Endothelial cell of umbilical vein (primary cell): ENCODE measurements at regions not wholly inside any gene's neighbourhood (a gene's known extent, or its start where the extent isn't known, plus 50 kb on each side); places are given as distances from the start of the nearest gene placed in this dataset.
"Not testable (repeated sequence)": the region's sequence is repeated elsewhere in the genome, so short reads cannot be mapped to it uniquely, and the experiment has no call there.

Experiments
- BruUV-seq: library from RNA; stranded (reverse); fragments of 400-500 nt; replicated peaks from 2 replicates; lab custom pipeline; 2021; lab: Mats Ljungman, UMichigan
- CTCF ChIA-PET: fragments of 300-600, 350-600 bp; sonication (Branson Sonifier 250); formaldehyde crosslinking; loops from one replicate; lab custom pipeline; 2021; ENCODE audit warnings: antibody characterized with exemption, inconsistent platforms; lab: Charles Lee
- POLR2A ChIA-PET: fragments of 300-600, 350-600 bp; sonication (Branson Sonifier 250); formaldehyde crosslinking; loops from one replicate; lab custom pipeline; 2021; ENCODE audit warnings: antibody characterized with exemption, inconsistent platforms; lab: Charles Lee
- DNase-seq: peaks from one replicate; pipeline ENCODE4 v3.0.0-alpha.2; 2011; ENCODE audit warnings: low read depth, low spot score
- FAIRE-seq: peaks from 2 replicates; lab custom pipeline; 2011; peaks lifted over from hg19 to GRCh38; lab: Jason Lieb, UNC
- H2AFZ ChIP-seq: 2 replicates; pipeline ENCODE4 v1.6.0; 2012; ENCODE audit warnings: low read depth, low read length, control low read depth, inconsistent platforms
- H3K27ac ChIP-seq: 2 replicates; pipeline ENCODE4 v1.5.1; 2011; ENCODE audit warnings: low read depth, mild to moderate bottlenecking, control low read depth, low read length, moderate library complexity; ENCODE audit not compliant: insufficient read depth
- H3K27me3 ChIP-seq, 2 experiments: 2 replicates each; pipeline versions ENCODE4 v1.6.0 to v1.6.1; 2011; ENCODE audit warnings: low read length in 2 of 2, mixed read lengths in 1 of 2; ENCODE audit not compliant: control insufficient read depth in 2 of 2, insufficient read depth in 2 of 2
- H3K36me3 ChIP-seq, 2 experiments: 2 replicates in 1 of 2; 3 replicates in 1 of 2; pipeline ENCODE4 v1.5.1; 2011; ENCODE audit warnings: low read length in 2 of 2, mild to moderate bottlenecking in 1 of 2, moderate library complexity in 1 of 2; ENCODE audit not compliant: control insufficient read depth in 2 of 2, insufficient read depth in 2 of 2; ENCODE audit errors: extremely low read depth in 1 of 2
- H3K4me1 ChIP-seq: 3 replicates; pipeline ENCODE4 v1.5.1; 2011; ENCODE audit warnings: mild to moderate bottlenecking, low read length; ENCODE audit not compliant: control insufficient read depth, insufficient read depth; ENCODE audit errors: extremely low read depth
- H3K4me2 ChIP-seq: 2 replicates; pipeline ENCODE4 v1.6.1; 2011; ENCODE audit warnings: low read length, control low read depth, mixed read lengths; ENCODE audit not compliant: insufficient read depth
- H3K4me3 ChIP-seq, 3 experiments: fragments of 200-600 bp in 1 of 3; sonication (generic), shearing (Covaris generic) in 1 of 3; replicated peaks in 1 of 3; 2 replicates each; pipeline ENCODE4 v1.5.1; 2011 to 2016; ENCODE audit warnings: control low read depth in 3 of 3, low read length in 3 of 3, mild to moderate bottlenecking in 2 of 3, inconsistent platforms in 1 of 3, low read depth in 1 of 3, moderate library complexity in 1 of 3; ENCODE audit not compliant: insufficient read depth in 1 of 3
- H3K79me2 ChIP-seq: 2 replicates; pipeline ENCODE4 v1.6.0; 2012; ENCODE audit warnings: low read length, inconsistent platforms; ENCODE audit not compliant: control insufficient read depth, insufficient read depth
- H3K9ac ChIP-seq: replicated peaks from 2 replicates; pipeline ENCODE3; 2011; ENCODE audit warnings: low read length, control low read depth; ENCODE audit not compliant: insufficient read depth; ENCODE audit errors: extremely low read depth
- H3K9me1 ChIP-seq: replicated peaks from 3 replicates; pipeline ENCODE4 v1.6.0; 2011; ENCODE audit warnings: mild to moderate bottlenecking, low read length; ENCODE audit not compliant: control insufficient read depth, insufficient read depth; ENCODE audit errors: extremely low read depth
- H3K9me3 ChIP-seq: replicated peaks from 2 replicates; pipeline ENCODE4 v1.5.1; 2012; ENCODE audit warnings: low read length, inconsistent platforms; ENCODE audit not compliant: control insufficient read depth, insufficient read depth
- H4K20me1 ChIP-seq: replicated peaks from 2 replicates; pipeline ENCODE3; 2011; ENCODE audit warnings: mild to moderate bottlenecking, low read length; ENCODE audit not compliant: control insufficient read depth, insufficient read depth; ENCODE audit errors: extremely low read depth
- CTCF ChIP-seq, 2 donors: IDR thresholded peaks; 1 replicate in 1 of 2; 2 replicates in 1 of 2; pipeline ENCODE4 v1.5.1; 2011; ENCODE audit warnings: low read length in 2 of 2, mild to moderate bottlenecking in 2 of 2, moderate library complexity in 2 of 2, control low read depth in 1 of 2, inconsistent platforms in 1 of 2, low read depth in 1 of 2; ENCODE audit not compliant: insufficient read depth in 1 of 2; ENCODE audit errors: extremely low read depth in 1 of 2
- EZH2 ChIP-seq: IDR thresholded peaks from 2 replicates; pipeline ENCODE4 v1.6.1; 2012; ENCODE audit warnings: borderline replicate concordance, low read depth, mild to moderate bottlenecking, moderate library complexity, low read length, inconsistent platforms; ENCODE audit not compliant: severe bottlenecking
- FOS ChIP-seq: IDR thresholded peaks from 2 replicates; pipeline ENCODE4 v1.6.1; 2011; ENCODE audit warnings: mild to moderate bottlenecking, low read length, moderate library complexity, borderline replicate concordance; ENCODE audit not compliant: insufficient read depth
- GATA2 ChIP-seq: IDR thresholded peaks from 2 replicates; pipeline ENCODE4 v1.7.0; 2011; ENCODE audit warnings: low read depth, mild to moderate bottlenecking, moderate library complexity, mixed read lengths, low read length; ENCODE audit not compliant: insufficient read length, insufficient read depth
- JUN ChIP-seq: IDR thresholded peaks from 2 replicates; pipeline ENCODE4 v1.6.1; 2011; ENCODE audit warnings: borderline replicate concordance, low read depth; ENCODE audit not compliant: insufficient read length, insufficient read depth
- MAX ChIP-seq: IDR thresholded peaks from 2 replicates; pipeline ENCODE4 v1.6.1; 2011; ENCODE audit not compliant: insufficient read depth, insufficient read length
- MYC ChIP-seq: IDR thresholded peaks from one replicate; pipeline ENCODE4 v1.6.1; 2011; ENCODE audit warnings: mild to moderate bottlenecking, low read depth, low read length
- POLR2A ChIP-seq: IDR thresholded peaks from 2 replicates; pipeline ENCODE4 v1.6.1; 2012; ENCODE audit warnings: low read depth, mild to moderate bottlenecking, control low read depth, low read length
- POLR2AphosphoS5 ChIP-seq: IDR thresholded peaks from 2 replicates; pipeline ENCODE4 v1.6.1; 2012; ENCODE audit warnings: low read depth, mild to moderate bottlenecking, control low read depth, low read length, moderate library complexity; ENCODE audit not compliant: insufficient read depth
- dilution Hi-C: fragments of 300-500 bp; cut with MboI; formaldehyde crosslinking; loops from one replicate; pipeline ENCODE4 v1.15.0; 2019; ENCODE audit warnings: low sequenced_read_pairs; ENCODE audit not compliant: extremely low pct_ligation_motif_present
- intact Hi-C: fragments of 100-400 bp; cut with micrococcal nuclease; formaldehyde crosslinking; loops from one replicate; pipeline ENCODE4 v1.10.0; 2022

- CTCF ChIA-PET, H3K9me1 ChIP-seq, H3K9ac ChIP-seq: not testable (repeated sequence)
Measured at GRCh38 chr1:99514823-99515552, 130.9 kb upstream of the PALMD start.

GRCh38 chr1:99516141-99516540, 129.8 kb upstream of the PALMD start:
- Histone ChIP-seq H3K36me3 (no peaks in the 10 kb centered on the region), H3K27ac (no peak overlapping the region), H3K79me2 (no peaks in the 10 kb centered on the region), H3K9me3 (no peaks in the 10 kb centered on the region), H3K4me2 (no peak overlapping the region), H2AFZ (no peak overlapping the region), H4K20me1 (no peaks in the 10 kb centered on the region), H3K9ac (no peak overlapping the region), H3K4me1 (no peaks in the 10 kb centered on the region), H3K27me3 (no peaks in the 10 kb centered on the region), H3K4me3 (no peak overlapping the region), H3K9me1 (no peaks in the 10 kb centered on the region)
- BruUV-seq = no TSS peak
- dilution Hi-C loops = no loop called here
- FAIRE-seq (no peak), DNase-seq (no peak)
- TF ChIP-seq FOS = no peak
- no peak for TF ChIP-seq GATA2
- no peak for TF ChIP-seq POLR2AphosphoS5
- TF ChIP-seq JUN = no peak
- no peak for TF ChIP-seq EZH2
- TF ChIP-seq CTCF (IDR thresholded peaks at IDR 0.05; ENCODE audit: extremely low read depth in 1 of 2, insufficient read depth in 1 of 2, low read depth in 1 of 2, low read length in 2 of 2) = no peak
- TF ChIP-seq MYC = no peak
- no peak for TF ChIP-seq MAX
- TF ChIP-seq POLR2A = no peak
- CTCF ChIA-PET = no interaction called here
- intact Hi-C loops = no loop called here
- POLR2A ChIA-PET = no interaction called here

More at GRCh38 chr1:99514823-99515552, 130.9 kb upstream of the PALMD start:
- H3K36me3 ChIP-seq, H3K4me3 ChIP-seq, H3K9me3 ChIP-seq, H3K27ac ChIP-seq, H3K4me2 ChIP-seq, H2AFZ ChIP-seq, FAIRE-seq, H3K27me3 ChIP-seq, H4K20me1 ChIP-seq, H3K79me2 ChIP-seq, BruUV-seq, DNase-seq, POLR2A ChIA-PET, H3K4me1 ChIP-seq, intact Hi-C loops, dilution Hi-C loops: not testable (repeated sequence)
